Hepatocyte (in vitro differentiated cells): ENCODE measurements at regions not wholly inside any gene's neighbourhood (a gene's known extent, or its start where the extent isn't known, plus 50 kb on each side); places are given as distances from the start of the nearest gene placed in this dataset.
A peak's percentile ranks its signal among the peaks of the same experiment; 100 is the strongest.

Experiments
- DNase-seq: peaks from one replicate; pipeline ENCODE4 v3.0.0-alpha.2; 2016; ENCODE audit warnings: low spot score
- H2AFZ ChIP-seq: fragments of 200-600 bp; sonication (generic); 2 replicates; pipeline ENCODE4 v1.6.0; 2016; ENCODE audit warnings: antibody characterized with exemption, mild to moderate bottlenecking
- H3K27ac ChIP-seq: fragments of 200-600 bp; sonication (generic); 2 replicates; pipeline ENCODE4 v1.5.1; 2016; ENCODE audit warnings: mild to moderate bottlenecking
- H3K27me3 ChIP-seq: fragments of 200-600 bp; sonication (generic); 2 replicates; pipeline ENCODE4 v1.6.1; 2016
- H3K36me3 ChIP-seq: fragments of 200-600 bp; sonication (generic); replicated peaks from 2 replicates; pipeline ENCODE4 v1.5.1; 2016; ENCODE audit warnings: low read depth; ENCODE audit not compliant: insufficient read depth
- H3K4me1 ChIP-seq: fragments of 200-600 bp; sonication (generic); 2 replicates; pipeline ENCODE4 v1.5.1; 2016; ENCODE audit warnings: mild to moderate bottlenecking, moderate library complexity; ENCODE audit not compliant: insufficient read depth
- H3K4me2 ChIP-seq: fragments of 200-600 bp; sonication (generic); 2 replicates; pipeline ENCODE4 v1.6.0; 2016
- H3K4me3 ChIP-seq: fragments of 200-600 bp; sonication (generic); 2 replicates; pipeline ENCODE4 v1.5.1; 2016; ENCODE audit warnings: mild to moderate bottlenecking
- H3K79me2 ChIP-seq: fragments of 200-600 bp; sonication (generic); 2 replicates; pipeline ENCODE4 v1.6.0; 2017; ENCODE audit warnings: mild to moderate bottlenecking
- H3K9me2 ChIP-seq: fragments of 200-600 bp; sonication (generic); replicated peaks from 2 replicates; pipeline ENCODE4 v1.6.0; 2017; ENCODE audit warnings: mild to moderate bottlenecking; ENCODE audit not compliant: insufficient read depth
- H3K9me3 ChIP-seq: fragments of 200-600 bp; sonication (generic); 2 replicates; pipeline ENCODE4 v1.5.1; 2016; ENCODE audit warnings: low read depth, mild to moderate bottlenecking
- H4K20me1 ChIP-seq: fragments of 200-600 bp; sonication (generic); 2 replicates; pipeline ENCODE4 v1.6.0; 2016; ENCODE audit warnings: mild to moderate bottlenecking; ENCODE audit not compliant: insufficient read depth, poor library complexity, severe bottlenecking
- EZH2 ChIP-seq: fragments of 200-600 bp; sonication (generic); IDR thresholded peaks from 2 replicates; pipeline ENCODE4 v1.6.1; 2016; ENCODE audit warnings: antibody characterized with exemption, mild to moderate bottlenecking, borderline replicate concordance
- EZH2phosphoT487 ChIP-seq: fragments of 200-600 bp; sonication (generic); IDR thresholded peaks from one replicate; pipeline ENCODE4 v1.6.1; 2018; ENCODE audit warnings: antibody characterized with exemption, mild to moderate bottlenecking, low read depth, moderate library complexity; ENCODE audit not compliant: unreplicated experiment, severe bottlenecking
- WGBS: methylation state at CpG from one replicate; pipeline ENCODE4 v1.1.6; 2016; ENCODE audit warnings: low lambda C conversion rate; ENCODE audit errors: missing lambda C conversion rate; 5-methylcytosine and 5-hydroxymethylcytosine counted together
- TF ChIP-seq, protein P1 (sequence below): fragments of 200-600 bp; sonication (generic); IDR thresholded peaks from 2 replicates; pipeline ENCODE4 v1.5.1; 2016; ENCODE audit warnings: antibody characterized with exemption, mild to moderate bottlenecking; ENCODE audit not compliant: poor library complexity

DNA sequence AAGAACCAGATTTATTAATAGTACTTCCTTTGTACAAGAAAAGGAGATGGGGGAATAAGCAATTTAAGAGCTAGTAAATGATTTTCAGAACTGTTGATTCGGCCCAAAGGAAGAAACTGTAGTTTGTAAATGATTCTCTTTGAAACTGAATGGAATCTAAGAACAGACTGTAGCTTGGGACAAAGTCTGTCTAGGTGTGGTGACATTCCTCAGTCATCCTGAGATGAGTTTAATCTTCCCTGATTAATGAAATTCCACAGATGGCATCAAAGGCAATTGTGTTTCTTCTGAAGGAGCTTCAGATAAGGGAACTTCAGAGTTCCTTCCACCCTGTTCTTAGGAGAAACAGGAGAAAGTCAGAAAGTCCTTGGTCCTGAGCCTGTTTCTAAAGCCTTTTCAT is 2095.9 kb downstream of the LRRC4C start:
- peak; percentile 21 for DNase-seq
- H3K79me2 ChIP-seq = no peaks in the 10 kb centered on the region

DNA sequence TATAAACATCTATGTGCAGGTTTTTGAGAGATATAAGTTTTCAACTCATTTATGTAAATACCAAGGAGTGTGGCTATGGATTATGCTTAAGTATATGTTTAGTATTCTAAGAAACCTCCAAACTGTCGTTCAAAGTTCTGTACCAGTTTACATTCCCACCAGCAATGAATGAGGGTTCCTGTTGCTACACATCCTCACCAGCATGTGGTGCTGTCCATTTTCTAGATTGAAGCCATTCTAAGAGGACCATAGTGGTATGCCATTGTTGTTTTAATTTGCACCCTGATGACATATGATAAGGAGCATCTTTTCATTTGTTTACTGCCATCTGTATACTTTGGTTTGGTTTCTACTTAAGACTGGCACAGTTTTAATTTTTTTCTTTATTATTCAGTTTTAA is 2097.9 kb downstream of the LRRC4C start:
- no peak overlapping the region for H3K4me2 ChIP-seq
- no peaks in the 10 kb centered on the region for H3K9me3 ChIP-seq
- TF ChIP-seq, protein P1, sequence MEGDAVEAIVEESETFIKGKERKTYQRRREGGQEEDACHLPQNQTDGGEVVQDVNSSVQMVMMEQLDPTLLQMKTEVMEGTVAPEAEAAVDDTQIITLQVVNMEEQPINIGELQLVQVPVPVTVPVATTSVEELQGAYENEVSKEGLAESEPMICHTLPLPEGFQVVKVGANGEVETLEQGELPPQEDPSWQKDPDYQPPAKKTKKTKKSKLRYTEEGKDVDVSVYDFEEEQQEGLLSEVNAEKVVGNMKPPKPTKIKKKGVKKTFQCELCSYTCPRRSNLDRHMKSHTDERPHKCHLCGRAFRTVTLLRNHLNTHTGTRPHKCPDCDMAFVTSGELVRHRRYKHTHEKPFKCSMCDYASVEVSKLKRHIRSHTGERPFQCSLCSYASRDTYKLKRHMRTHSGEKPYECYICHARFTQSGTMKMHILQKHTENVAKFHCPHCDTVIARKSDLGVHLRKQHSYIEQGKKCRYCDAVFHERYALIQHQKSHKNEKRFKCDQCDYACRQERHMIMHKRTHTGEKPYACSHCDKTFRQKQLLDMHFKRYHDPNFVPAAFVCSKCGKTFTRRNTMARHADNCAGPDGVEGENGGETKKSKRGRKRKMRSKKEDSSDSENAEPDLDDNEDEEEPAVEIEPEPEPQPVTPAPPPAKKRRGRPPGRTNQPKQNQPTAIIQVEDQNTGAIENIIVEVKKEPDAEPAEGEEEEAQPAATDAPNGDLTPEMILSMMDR = no peak
- no peak for TF ChIP-seq EZH2phosphoT487
- TF ChIP-seq EZH2 = no peak
- no peaks in the 10 kb centered on the region for H3K4me1 ChIP-seq
- no peaks in the 10 kb centered on the region for H3K27me3 ChIP-seq
- H3K9me2 ChIP-seq = no peaks in the 10 kb centered on the region
- H3K36me3 ChIP-seq = no peaks in the 10 kb centered on the region
- no peak overlapping the region for H3K27ac ChIP-seq
- H3K79me2 ChIP-seq = no peaks in the 10 kb centered on the region
- H3K4me3 ChIP-seq = no peak overlapping the region
- 97% methylated on average over 1 of the region's 1 CpG for WGBS
- no peaks in the 10 kb centered on the region for H4K20me1 ChIP-seq
- H2AFZ ChIP-seq = no peak overlapping the region
- no peak for DNase-seq

More for the DNA sequence above, 2095.9 kb downstream of the LRRC4C start:
- H3K27me3 ChIP-seq = no peaks in the 10 kb centered on the region
- no peaks in the 10 kb centered on the region for H3K9me3 ChIP-seq
- H3K4me3 ChIP-seq = no peak overlapping the region
- H3K27ac ChIP-seq = no peak overlapping the region
- TF ChIP-seq EZH2 = no peak
- no peak for TF ChIP-seq EZH2phosphoT487
- TF ChIP-seq, protein P1 = no peak
- no peaks in the 10 kb centered on the region for H4K20me1 ChIP-seq
- no peak overlapping the region for H2AFZ ChIP-seq
- 70% methylated on average over 1 of the region's 1 CpG for WGBS
- H3K9me2 ChIP-seq = no peaks in the 10 kb centered on the region
- no peaks in the 10 kb centered on the region for H3K36me3 ChIP-seq
- no peak overlapping the region for H3K4me2 ChIP-seq
- no peaks in the 10 kb centered on the region for H3K4me1 ChIP-seq

DNA sequence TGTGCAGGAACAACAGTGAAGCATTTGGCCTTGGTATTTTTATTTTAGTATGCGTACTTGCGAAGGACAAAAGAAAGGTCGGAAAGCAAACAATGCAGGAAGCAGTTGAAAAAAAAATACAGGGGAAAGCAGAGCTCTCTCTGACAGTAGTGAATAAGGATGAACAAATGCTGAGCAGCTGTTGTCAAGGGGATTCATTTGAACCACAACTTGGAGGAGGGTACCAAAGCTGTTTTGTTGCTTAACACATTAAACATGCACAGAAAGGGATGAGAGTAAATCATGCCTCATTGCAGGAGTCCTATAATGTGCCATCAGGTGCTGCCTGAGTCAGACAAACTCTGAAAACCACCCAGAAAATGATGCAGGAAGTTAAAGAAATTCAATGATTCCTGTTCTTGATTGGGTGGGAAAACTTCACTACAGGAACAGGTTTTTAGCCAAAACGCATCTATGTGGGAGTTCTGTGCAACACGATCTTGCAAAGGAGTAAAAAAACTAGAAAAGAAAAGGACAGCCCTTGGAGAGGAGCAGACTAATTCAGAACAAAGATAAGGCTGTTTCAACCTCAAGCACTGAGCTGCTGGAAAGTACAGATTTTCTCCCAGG is 2113.5 kb downstream of the LRRC4C start:
- no peak overlapping the region for H3K4me2 ChIP-seq
- H2AFZ ChIP-seq = peak overlapping the region; percentile 23
- 66% methylated on average over 5 of the region's 5 CpGs for WGBS

More for the DNA sequence above, 2113.5 kb downstream of the LRRC4C start:
- no peak for DNase-seq
- TF ChIP-seq EZH2 (no peak), EZH2phosphoT487 (no peak)
- TF ChIP-seq, protein P1 = no peak
- H4K20me1 ChIP-seq = no peaks in the 10 kb centered on the region
- H3K79me2 ChIP-seq = no peaks in the 10 kb centered on the region
- H3K4me3 ChIP-seq = no peak overlapping the region
- H3K27ac ChIP-seq = no peak overlapping the region
- H3K4me1 ChIP-seq = no peaks in the 10 kb centered on the region
- no peaks in the 10 kb centered on the region for H3K27me3 ChIP-seq
- no peaks in the 10 kb centered on the region for H3K9me2 ChIP-seq
- H3K9me3 ChIP-seq = no peaks in the 10 kb centered on the region
- H3K36me3 ChIP-seq = no peaks in the 10 kb centered on the region
